Activated naive CD8-positive, alpha-beta T cell treated with anti-CD3 and anti-CD28 coated beads for 36 hours (primary cell): ENCODE measurements at regions not wholly inside any gene's neighbourhood (a gene's known extent, or its start where the extent isn't known, plus 50 kb on each side); places are given as distances from the start of the nearest gene placed in this dataset.

ENCODE experiments used
- DNase-seq: peaks from one replicate; pipeline ENCODE4 v3.0.0; 2021
- H3K27ac Mint-ChIP-seq: one replicate; pipeline ENCODE4 v1.8.0; 2022; ENCODE audit warnings: mild to moderate bottlenecking, moderate library complexity, mixed read lengths
- H3K27me3 Mint-ChIP-seq: one replicate; pipeline ENCODE4 v1.8.0; 2022; ENCODE audit warnings: mild to moderate bottlenecking, mixed read lengths
- H3K36me3 Mint-ChIP-seq: one replicate; pipeline ENCODE4 v1.8.0; 2021; ENCODE audit warnings: mild to moderate bottlenecking, mixed read lengths
- H3K4me1 Mint-ChIP-seq: one replicate; pipeline ENCODE4 v1.8.0; 2021; ENCODE audit warnings: mixed read lengths
- H3K4me3 Mint-ChIP-seq: one replicate; pipeline ENCODE4 v1.8.0; 2022; ENCODE audit warnings: mild to moderate bottlenecking, moderate library complexity, mixed read lengths
- H3K9me3 Mint-ChIP-seq: one replicate; pipeline ENCODE4 v1.8.0; 2022; ENCODE audit warnings: mixed read lengths

GRCh38 chr3:69505770-69506407 is 120.0 kb upstream of the FRMD4B start:
- H3K36me3 Mint-ChIP-seq: no peaks in the 10 kb centered on the region
- no peaks in the 10 kb centered on the region for H3K4me1 Mint-ChIP-seq
- no peak overlapping the region for H3K27ac Mint-ChIP-seq
- H3K27me3 Mint-ChIP-seq: peaks cover 4% of the 10 kb centered on the region
- no peak for DNase-seq
- H3K9me3 Mint-ChIP-seq: no peaks in the 10 kb centered on the region
- H3K4me3 Mint-ChIP-seq: no peak overlapping the region

GRCh38 chr3:69504232-69504631 is 118.3 kb upstream of the FRMD4B start:
- H3K36me3 Mint-ChIP-seq: no peaks in the 10 kb centered on the region
- peaks cover 12% of the 10 kb centered on the region for H3K27me3 Mint-ChIP-seq
- H3K27ac Mint-ChIP-seq: no peak overlapping the region
- no peak for DNase-seq
- no peaks in the 10 kb centered on the region for H3K4me1 Mint-ChIP-seq
- no peaks in the 10 kb centered on the region for H3K9me3 Mint-ChIP-seq
- H3K4me3 Mint-ChIP-seq: no peak overlapping the region

GRCh38 chr3:69500604-69501003 is 114.7 kb upstream of the FRMD4B start:
- Mint-ChIP-seq H3K4me1 (no peaks in the 10 kb centered on the region), H3K27me3 (peaks cover 12% of the 10 kb centered on the region), H3K9me3 (peaks cover 2% of the 10 kb centered on the region), H3K27ac (no peak overlapping the region), H3K36me3 (no peaks in the 10 kb centered on the region), H3K4me3 (no peak overlapping the region)
- no peak for DNase-seq

GRCh38 chr3:69499899-69500421 is 114.1 kb upstream of the FRMD4B start:
- DNase-seq: no peak
- Mint-ChIP-seq H3K27ac (no peak overlapping the region), H3K36me3 (no peaks in the 10 kb centered on the region), H3K4me1 (no peaks in the 10 kb centered on the region), H3K27me3 (peaks cover 12% of the 10 kb centered on the region), H3K9me3 (peaks cover 2% of the 10 kb centered on the region), H3K4me3 (no peak overlapping the region)

GRCh38 chr3:69499422-69499821 is 113.5 kb upstream of the FRMD4B start:
- Mint-ChIP-seq H3K9me3 (peaks cover 2% of the 10 kb centered on the region), H3K27ac (no peak overlapping the region), H3K36me3 (no peaks in the 10 kb centered on the region), H3K4me3 (no peak overlapping the region), H3K27me3 (peaks cover 15% of the 10 kb centered on the region), H3K4me1 (no peaks in the 10 kb centered on the region)
- DNase-seq: no peak

GRCh38 chr3:69496856-69497255 is 111.0 kb upstream of the FRMD4B start:
- Mint-ChIP-seq H3K27ac (no peak overlapping the region), H3K4me3 (no peak overlapping the region), H3K4me1 (no peaks in the 10 kb centered on the region), H3K36me3 (no peaks in the 10 kb centered on the region), H3K27me3 (peaks cover 15% of the 10 kb centered on the region), H3K9me3 (peaks cover 2% of the 10 kb centered on the region)
- no peak for DNase-seq

- Mint-ChIP-seq H3K4me3 (no peak overlapping the region), H3K27ac (no peak overlapping the region), H3K9me3 (peaks cover 2% of the 10 kb centered on the region), H3K4me1 (no peaks in the 10 kb centered on the region), H3K36me3 (no peaks in the 10 kb centered on the region), H3K27me3 (peaks cover 7% of the 10 kb centered on the region)
- DNase-seq: no peak
These were observed 108.3 kb upstream of the FRMD4B start for GRCh38 chr3:69494185-69494584.

GRCh38 chr3:69493157-69493556 is 107.3 kb upstream of the FRMD4B start:
- Mint-ChIP-seq H3K27me3 (peaks cover 7% of the 10 kb centered on the region), H3K27ac (no peak overlapping the region), H3K4me1 (no peaks in the 10 kb centered on the region), H3K9me3 (peaks cover 2% of the 10 kb centered on the region), H3K4me3 (no peak overlapping the region), H3K36me3 (no peaks in the 10 kb centered on the region)
- no peak for DNase-seq

GRCh38 chr3:69491975-69492374 is 106.1 kb upstream of the FRMD4B start:
- no peak overlapping the region for H3K4me3 Mint-ChIP-seq
- DNase-seq: no peak
- no peaks in the 10 kb centered on the region for H3K36me3 Mint-ChIP-seq
- peaks cover 2% of the 10 kb centered on the region for H3K9me3 Mint-ChIP-seq
- peaks cover 14% of the 10 kb centered on the region for H3K27me3 Mint-ChIP-seq
- H3K27ac Mint-ChIP-seq: no peak overlapping the region
- H3K4me1 Mint-ChIP-seq: no peaks in the 10 kb centered on the region

- Mint-ChIP-seq H3K9me3 (no peaks in the 10 kb centered on the region), H3K4me1 (no peaks in the 10 kb centered on the region), H3K36me3 (no peaks in the 10 kb centered on the region), H3K4me3 (no peak overlapping the region), H3K27ac (no peak overlapping the region), H3K27me3 (peaks cover 14% of the 10 kb centered on the region)
- DNase-seq: no peak
These were observed 105.1 kb upstream of the FRMD4B start for GRCh38 chr3:69490971-69491370.

GRCh38 chr3:69490235-69490634 is 104.3 kb upstream of the FRMD4B start:
- no peaks in the 10 kb centered on the region for H3K36me3 Mint-ChIP-seq
- no peak overlapping the region for H3K27ac Mint-ChIP-seq
- no peak for DNase-seq
- H3K4me1 Mint-ChIP-seq: no peaks in the 10 kb centered on the region
- H3K27me3 Mint-ChIP-seq: peaks cover 14% of the 10 kb centered on the region
- no peak overlapping the region for H3K4me3 Mint-ChIP-seq
- H3K9me3 Mint-ChIP-seq: no peaks in the 10 kb centered on the region

GRCh38 chr3:69488026-69488425 is 102.1 kb upstream of the FRMD4B start:
- peaks cover 7% of the 10 kb centered on the region for H3K27me3 Mint-ChIP-seq
- H3K27ac Mint-ChIP-seq: no peak overlapping the region

GRCh38 chr3:69485489-69485888 is 99.6 kb upstream of the FRMD4B start:
- H3K9me3 Mint-ChIP-seq: no peaks in the 10 kb centered on the region
- H3K36me3 Mint-ChIP-seq: no peaks in the 10 kb centered on the region
- H3K4me1 Mint-ChIP-seq: no peaks in the 10 kb centered on the region
- H3K4me3 Mint-ChIP-seq: no peak overlapping the region
- no peak overlapping the region for H3K27ac Mint-ChIP-seq
- peaks cover 13% of the 10 kb centered on the region for H3K27me3 Mint-ChIP-seq
- no peak for DNase-seq

More at GRCh38 chr3:69488026-69488425, 102.1 kb upstream of the FRMD4B start:
- H3K9me3 Mint-ChIP-seq: no peaks in the 10 kb centered on the region
- no peak for DNase-seq
- H3K4me1 Mint-ChIP-seq: no peaks in the 10 kb centered on the region
- H3K36me3 Mint-ChIP-seq: no peaks in the 10 kb centered on the region
- H3K4me3 Mint-ChIP-seq: no peak overlapping the region

GRCh38 chr3:69484507-69485393 is 98.9 kb upstream of the FRMD4B start:
- Mint-ChIP-seq H3K9me3 (no peaks in the 10 kb centered on the region), H3K27ac (no peak overlapping the region), H3K4me1 (no peaks in the 10 kb centered on the region), H3K27me3 (peaks cover 13% of the 10 kb centered on the region), H3K4me3 (no peak overlapping the region), H3K36me3 (no peaks in the 10 kb centered on the region)
- DNase-seq: no peak

- no peak overlapping the region for H3K4me3 Mint-ChIP-seq
- no peaks in the 10 kb centered on the region for H3K9me3 Mint-ChIP-seq
- no peak for DNase-seq
- H3K4me1 Mint-ChIP-seq: no peaks in the 10 kb centered on the region
- H3K27me3 Mint-ChIP-seq: peaks cover 13% of the 10 kb centered on the region
- no peaks in the 10 kb centered on the region for H3K36me3 Mint-ChIP-seq
- no peak overlapping the region for H3K27ac Mint-ChIP-seq
These were observed 97.6 kb upstream of the FRMD4B start for GRCh38 chr3:69483449-69483848.
